LoVo (cell line): ENCODE measurements at regions not wholly inside any gene's neighbourhood (a gene's known extent, or its start where the extent isn't known, plus 50 kb on each side); places are given as distances from the start of the nearest gene placed in this dataset.
"Not testable (repeated sequence)": the region's sequence is repeated elsewhere in the genome, so short reads cannot be mapped to it uniquely, and the experiment has no call there.

ENCODE experiments used
- DNase-seq: peaks from one replicate; pipeline ENCODE4 v3.0.0-alpha.2; 2016; ENCODE audit warnings: low spot score

DNA sequence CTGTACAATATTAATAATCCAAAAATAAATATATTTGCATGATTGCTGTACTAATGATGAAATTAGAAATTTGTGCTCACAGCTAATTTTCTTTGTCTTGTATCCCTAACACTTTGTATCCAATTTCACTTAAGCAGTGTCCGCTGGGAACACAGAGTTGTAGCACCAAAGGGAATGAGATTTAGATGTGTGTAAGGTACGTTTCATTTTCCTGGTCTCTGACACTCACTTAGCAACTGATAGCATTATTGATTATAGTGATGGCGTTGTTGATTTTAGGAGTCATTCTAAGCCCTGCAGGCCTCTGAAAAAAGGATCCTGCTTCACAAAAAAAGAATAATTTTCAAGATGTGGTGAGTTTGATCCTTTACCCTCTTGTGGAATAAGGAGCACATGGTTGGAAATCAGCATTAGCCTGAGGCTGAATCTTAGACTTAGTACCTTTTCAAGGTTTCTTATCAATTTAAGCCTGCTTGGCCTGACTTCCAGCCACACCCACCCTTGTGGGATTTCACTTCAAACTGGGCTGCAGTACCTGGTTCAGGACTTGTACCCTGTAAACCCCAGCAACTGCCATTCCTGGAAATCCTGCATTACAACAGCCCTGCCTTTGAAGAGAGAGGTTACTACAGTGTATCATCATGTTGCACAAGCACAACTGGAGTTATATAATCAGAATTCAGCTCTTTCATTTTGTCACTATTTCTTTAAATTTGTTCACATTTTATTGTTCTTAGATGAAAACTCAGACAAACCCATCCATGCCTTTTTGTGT, 116.2 kb downstream of the RND3 start:
- peak; percentile 13 for DNase-seq

DNA sequence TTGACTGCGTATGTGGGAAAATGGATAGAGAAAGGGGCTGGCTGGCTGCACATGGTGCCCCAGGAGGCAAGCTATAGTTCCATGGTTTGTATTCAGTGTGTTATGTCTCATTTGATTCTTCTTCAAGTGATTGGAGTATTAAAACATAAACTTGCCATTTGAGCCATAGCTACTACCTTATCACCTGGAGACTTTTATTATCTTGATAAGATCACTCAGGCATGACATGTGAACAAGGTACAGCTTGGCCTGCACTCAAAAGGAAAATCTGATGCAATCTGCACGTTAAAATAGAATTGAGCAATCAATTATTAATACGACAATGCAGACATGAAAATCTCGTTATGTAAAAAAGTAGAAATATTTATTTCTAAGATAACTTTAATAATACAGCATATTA, 116.9 kb downstream of the RND3 start:
- peak; percentile 50 for DNase-seq

DNA sequence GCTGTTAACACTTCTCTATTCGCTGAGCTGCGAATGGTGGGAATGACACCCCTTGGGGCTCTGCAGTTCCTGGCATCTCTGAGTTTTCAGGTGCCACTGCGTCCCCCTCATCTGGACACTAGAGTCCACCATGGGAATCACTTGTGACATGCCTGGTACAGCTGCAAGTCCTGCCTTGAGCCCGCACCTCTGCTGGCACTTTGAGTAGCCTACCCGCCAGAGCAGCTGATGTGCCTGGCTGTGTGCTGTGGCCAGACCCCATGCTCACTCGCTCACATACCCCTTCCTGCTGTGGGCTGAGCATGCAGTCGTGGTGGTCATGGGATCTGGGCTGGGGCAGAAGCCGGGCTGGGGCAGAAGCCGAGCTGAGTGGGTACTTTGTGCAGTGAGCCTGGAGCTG, 117.6 kb downstream of the RND3 start:
- DNase-seq, result no peak

DNA sequence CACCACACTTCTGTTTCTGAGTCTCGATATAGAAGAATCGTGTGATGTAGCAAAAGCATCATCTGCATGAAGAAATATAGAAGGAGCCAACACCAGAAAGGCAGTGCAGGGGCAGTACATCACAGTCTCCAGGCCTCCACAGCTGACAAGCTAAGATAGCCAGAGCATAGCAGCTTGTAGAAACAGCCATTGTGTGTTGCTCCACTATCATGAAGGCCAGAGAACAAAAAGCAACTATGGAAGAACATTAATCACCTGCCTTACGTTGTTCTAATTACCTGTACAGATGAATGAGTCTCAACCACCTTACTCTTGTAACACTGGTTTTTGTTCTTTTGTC, 129.0 kb downstream of the RND3 start:
- no peak for DNase-seq

DNA sequence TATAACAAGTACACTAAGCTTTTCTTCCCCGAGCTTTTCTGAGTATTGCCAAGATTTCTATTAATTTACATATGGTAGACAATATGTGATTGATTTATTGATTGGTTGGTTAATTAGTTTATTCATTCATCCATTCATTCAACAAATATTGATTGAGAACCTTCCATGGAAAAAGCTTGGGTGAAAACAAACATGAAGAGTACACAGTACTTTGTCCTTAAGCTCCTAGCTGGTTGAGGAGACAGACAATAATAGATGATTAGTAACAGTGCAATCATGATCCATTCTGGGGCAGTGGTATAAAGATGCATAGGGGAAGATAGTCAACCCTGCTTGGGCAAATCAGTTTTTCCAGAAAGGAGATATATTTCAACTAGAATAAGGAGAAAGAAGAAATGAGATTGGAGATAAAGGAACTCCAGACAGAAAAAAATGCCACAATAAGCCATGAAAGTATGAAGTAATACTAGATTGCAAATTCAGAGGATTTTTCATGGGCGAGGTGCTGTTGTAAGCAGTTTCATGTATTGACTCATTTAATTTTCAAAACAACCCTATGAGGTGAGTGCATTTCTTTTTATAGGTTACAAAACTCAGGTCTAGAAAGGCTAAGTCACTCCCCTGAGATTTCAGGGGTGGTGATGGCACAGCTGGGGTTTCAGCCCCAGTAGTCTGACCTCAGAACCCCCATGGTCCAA, 129.5 kb downstream of the RND3 start:
- DNase-seq, result no peak

DNA sequence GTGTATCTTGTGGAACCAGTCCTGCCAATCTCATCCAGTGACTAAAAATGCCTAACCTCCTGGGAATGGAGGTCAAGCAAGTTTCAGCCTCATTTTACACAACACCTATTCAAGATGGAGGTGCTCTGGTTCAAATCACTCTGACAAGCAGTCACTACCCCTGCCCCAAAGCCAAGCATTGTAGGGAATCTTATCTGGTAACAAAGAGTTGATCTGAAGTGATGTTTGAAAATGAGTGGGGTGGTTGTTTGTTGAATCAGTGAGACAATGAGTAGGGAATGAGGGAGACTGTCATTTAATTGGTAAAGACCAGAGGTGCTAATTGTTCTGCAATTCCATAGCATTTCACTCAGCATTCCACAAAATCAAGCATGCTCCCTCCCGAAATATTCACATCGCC, 132.0 kb downstream of the RND3 start:
- no peak for DNase-seq

DNA sequence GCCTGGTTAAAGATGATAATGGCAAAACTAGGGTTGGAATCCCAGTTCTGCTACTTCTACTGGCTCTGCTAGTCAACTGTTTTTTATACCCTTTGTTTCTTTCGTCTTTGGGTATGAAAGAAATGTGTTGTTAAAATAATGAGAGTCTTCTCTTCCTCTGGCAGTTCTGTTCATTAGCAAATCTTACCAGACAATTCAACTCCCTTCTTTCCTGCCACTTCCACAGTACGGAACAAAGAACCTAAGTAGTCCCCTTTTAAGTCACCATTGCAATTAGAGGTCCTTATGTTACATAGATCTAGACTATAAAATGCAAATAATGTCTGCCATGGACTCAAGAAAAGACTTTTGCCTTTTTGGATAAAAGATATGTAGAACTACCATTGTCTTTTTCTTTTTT, 134.1 kb downstream of the RND3 start:
- no peak for DNase-seq

DNA sequence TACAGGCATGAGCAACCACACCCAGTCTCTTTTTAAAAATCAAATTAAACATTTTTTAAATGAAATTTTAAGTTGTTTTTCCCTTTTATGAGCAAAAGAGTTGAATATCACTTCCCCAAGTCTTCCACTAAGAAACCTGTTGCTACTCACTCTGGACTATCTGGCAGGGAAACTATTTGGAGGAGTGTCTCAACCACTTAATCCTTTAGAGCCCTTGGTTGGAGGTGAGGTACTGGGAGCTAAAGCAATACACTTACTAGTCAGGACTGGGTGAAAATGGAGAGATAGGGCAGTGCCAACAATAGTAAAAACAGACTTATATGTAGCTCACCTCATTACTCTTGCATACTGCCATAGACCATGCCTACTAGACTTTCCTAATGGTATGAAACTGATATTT, 135.5 kb downstream of the RND3 start:
- DNase-seq, result no peak

DNA sequence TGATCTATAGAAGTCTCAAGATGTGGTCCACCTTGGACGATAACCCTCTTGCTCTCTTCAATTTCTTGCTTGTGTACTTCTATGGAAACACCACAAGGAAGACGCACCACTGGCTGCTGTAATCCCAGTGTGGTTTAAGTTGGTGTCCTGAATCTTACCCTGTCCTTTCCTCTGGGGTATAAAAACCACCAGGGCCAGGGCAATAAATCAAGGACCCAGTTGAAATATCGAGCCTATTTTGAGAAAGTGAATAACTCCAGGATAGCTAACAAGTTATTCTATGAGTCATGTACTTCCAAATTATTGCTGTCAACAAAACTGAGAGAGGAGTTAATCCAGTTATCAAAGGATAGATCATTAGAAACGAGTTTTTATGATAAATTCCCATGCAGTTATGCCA, 137.0 kb downstream of the RND3 start:
- DNase-seq, result no peak

DNA sequence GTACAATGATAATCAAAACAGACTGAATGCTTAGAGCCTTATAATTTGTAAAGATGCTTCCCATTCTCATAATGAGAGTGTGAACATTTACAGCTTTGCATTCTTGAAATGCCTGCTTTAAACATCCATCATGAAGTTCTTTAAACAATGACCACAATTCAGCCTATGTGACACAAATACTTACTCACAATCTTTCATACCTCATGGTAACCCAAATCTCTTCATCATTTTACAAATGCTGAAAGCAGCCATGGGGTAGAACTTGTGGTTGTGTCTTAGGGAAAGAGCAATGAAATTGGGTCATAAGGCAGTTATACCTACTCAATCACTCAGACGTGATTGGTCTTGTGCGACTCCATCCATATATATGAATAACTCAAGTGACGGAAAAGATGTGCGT, 140.7 kb downstream of the RND3 start:
- no peak for DNase-seq

DNA sequence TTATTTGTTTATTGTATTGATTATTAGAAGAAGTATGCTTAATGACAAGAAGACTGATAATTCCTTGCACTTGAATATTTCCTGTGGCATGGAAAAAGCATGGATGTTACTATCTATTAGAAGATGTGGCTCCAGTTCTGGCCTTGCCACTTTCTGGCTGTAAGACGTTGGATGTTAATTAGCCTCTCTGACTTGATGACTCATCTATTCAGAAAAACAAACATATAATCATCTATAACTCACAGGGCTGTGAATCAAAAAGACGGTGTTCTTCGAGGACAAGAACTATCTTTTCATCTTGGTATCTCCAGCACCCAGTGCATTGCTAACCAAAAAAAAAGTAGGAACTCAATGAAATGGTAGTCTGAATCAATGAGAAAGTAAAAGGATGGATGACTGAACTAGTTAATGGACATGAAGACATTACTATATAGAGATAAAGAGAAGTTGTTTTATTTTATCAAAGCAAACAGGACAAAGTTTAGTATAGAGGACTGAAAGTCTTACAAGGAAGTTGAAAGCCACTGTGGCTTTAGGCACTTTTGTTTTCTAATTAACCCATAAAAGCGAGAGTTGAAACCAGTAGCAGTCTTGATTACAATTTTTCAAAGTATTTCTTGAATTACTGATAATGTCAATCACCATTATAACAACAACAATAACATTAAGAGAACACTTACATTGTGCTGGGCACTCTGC, 145.3 kb downstream of the RND3 start:
- peak; percentile 29 for DNase-seq

DNA sequence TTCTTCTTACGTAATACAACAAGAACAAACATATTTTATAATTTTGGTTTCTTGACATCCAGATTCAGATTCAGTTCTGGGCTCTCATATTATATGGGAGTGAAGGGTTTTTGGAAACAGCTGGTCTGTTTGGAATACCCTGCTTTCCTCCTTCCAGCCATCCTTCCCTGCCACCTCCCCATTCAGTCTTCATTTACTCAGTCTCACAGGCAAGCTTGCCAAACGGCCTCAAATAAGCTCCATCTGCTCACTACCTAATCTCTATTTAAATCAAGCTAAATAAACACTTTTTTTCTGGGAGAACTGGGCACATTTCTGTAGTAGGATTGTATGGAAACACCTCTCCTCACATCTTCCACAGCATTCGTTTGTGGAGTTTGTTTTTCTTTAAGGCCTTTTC, 147.5 kb downstream of the RND3 start:
- DNase-seq, result no peak

DNA sequence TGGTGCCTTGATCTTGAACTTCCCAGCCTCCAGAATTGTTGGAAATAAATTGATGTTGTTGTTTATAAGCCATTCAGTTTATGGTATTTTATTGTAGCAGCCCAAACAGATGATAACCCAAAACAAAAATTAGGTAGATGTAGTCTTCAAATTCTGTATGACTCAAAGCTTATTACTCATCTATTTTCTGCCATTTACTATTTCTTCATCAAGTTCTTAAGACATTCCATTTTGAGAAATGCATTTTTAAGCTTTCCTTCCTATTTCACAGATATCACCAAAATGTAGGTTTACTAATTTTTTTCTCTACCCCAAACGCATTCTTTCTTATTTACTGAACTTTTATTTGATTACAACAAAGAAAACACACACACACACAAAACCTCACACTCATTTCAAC, 148.2 kb downstream of the RND3 start:
- no peak for DNase-seq

DNA sequence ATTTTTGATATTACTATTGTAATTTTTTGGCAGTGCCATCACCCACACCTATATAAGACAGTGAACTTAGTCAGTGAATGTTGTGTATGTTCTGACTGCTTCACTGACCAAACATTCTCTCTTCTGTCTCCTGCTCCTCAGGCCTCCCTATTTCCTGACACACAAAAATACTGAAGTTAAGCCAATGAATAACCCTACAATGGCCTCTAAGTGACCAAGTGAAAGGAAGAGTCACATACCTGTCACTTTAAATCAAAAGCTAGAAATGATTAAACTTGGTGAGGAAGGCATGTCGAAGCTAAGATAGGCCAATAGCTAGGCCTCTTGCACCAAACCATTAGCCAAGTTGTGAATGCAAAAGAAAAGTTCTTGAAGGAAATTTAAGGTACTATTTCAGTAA, 151.9 kb downstream of the RND3 start:
- DNase-seq, result no peak

DNA sequence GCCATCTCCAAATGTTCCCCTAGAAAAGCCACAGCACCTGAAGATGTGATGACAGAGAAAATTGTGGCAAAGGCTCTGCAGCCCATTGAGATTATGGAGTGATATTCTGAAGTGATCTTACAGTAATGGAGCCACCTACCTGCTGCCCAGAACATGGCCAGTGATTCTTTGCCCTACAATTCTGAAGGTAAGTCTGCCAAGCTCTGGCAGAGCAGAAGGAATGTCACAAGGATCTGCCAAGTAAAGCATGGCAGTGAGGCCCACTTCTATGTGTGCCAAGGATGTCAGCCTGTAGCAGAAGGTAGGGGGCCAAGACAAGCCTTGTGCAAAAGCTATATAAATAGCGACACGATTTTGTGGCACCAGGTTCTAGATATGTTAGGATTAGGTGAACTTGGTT, 155.1 kb downstream of the RND3 start:
- DNase-seq, result no peak

DNA sequence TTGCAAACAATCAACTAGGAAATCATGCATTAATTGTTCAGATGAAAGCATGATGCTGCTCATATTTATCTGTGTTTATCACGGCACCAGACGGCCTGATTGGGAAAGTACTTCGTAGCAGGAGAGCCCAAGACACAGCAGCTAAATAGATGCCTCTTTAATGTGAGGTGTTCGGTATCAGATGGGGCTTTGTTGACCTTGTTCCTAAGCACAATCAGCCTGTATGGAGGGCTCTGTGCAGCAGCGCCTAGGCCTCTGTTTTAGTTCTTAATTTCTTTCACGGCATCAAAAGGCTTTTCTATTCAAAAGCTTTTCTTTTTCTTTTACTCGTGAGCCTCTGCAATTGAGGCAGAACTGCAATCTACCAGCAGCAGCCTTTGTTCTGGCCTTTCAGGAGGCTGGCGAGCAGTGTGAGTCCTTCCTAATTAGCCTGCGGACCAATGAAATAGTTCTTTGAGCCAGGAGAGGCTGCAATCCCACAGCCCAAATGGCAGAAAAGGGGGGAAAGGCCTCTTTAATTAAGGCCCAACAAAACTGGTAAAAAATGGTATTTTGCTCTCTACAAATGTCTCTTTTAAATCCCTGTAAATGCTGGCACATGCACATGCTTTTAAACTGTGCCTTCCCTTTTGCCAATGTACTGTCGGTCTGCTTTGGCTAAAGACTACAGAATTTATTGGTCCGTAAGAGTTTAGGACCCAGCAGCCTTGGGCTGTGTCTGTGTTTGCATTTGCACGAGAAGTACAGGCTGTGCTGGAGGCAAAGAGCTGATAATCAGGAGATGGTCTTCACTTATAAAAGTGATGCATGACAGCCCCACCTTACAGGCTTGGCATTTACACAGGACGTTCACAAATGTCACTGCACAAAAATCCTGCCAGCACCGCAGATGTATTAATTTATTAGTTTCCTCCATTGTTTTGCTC, 159.6 kb downstream of the RND3 start:
- DNase-seq, result no peak

DNA sequence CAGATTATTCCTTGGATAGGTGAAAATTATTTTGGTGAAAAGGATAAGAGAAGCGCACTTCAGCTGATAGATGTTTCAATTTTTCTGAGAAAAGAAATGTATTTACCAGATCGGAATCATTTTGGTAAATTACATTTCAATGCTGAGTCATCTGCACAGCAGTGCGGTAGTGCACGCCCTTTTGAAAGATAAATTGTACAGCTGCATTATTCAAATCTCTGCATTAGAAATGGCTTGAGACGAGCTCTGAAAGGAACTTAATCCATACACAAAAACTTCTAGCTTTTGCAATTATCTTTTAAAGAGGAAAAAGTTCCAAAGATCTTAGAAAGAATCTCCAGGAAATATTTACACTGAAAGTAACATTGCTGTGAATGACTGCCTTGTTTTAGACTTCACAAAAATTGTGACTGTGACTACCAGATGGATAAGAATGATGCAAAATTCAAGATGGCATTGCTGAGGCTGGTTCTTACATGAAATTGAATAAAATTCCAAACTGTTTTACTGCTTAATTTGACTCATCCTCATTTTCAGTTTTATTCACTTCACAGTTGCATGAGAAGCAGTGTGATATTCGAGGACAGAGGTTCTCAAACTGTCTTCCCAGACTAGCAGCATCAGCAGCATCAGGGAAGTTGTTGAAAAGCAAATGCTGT, 161.7 kb downstream of the RND3 start:
- DNase-seq, result no peak

DNA sequence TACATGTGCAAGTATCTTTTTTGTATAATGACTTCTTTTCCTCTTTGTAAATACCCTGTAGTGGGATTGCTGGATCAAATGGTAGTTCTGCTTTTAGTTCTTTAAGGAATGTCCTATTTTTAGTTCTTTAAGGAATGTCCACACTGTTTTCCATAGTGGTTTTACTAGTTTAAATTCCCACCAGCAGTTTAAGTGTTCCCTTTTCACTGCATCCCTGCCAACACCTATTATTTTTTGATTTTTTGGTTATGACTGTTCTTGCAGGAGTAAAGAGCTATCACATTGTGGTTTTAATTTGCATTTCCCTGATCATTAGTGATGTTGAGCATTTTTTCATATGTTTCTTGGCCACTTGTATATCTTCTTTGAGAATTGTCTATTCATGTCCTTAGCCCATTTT, 164.4 kb downstream of the RND3 start:
- DNase-seq, result not testable (repeated sequence)

DNA sequence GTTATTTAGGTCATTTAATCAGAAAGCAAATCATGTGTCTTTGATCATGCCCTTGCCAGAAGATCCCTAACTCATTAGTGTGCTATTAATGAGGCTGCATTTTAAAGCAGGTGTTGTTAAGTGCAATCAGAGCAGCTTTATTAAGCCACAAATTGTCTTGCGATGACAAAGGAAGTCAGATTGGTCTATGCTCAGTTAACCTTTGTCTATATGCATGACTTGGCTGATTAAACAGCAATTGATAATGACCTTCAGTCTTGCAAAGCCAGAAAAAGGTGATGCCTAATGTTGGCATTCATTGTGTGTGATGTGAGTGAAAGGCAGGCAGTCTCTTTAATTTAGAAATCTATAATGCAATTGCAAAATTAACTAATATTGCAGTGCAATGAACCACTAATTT, 166.9 kb downstream of the RND3 start:
- no peak for DNase-seq

DNA sequence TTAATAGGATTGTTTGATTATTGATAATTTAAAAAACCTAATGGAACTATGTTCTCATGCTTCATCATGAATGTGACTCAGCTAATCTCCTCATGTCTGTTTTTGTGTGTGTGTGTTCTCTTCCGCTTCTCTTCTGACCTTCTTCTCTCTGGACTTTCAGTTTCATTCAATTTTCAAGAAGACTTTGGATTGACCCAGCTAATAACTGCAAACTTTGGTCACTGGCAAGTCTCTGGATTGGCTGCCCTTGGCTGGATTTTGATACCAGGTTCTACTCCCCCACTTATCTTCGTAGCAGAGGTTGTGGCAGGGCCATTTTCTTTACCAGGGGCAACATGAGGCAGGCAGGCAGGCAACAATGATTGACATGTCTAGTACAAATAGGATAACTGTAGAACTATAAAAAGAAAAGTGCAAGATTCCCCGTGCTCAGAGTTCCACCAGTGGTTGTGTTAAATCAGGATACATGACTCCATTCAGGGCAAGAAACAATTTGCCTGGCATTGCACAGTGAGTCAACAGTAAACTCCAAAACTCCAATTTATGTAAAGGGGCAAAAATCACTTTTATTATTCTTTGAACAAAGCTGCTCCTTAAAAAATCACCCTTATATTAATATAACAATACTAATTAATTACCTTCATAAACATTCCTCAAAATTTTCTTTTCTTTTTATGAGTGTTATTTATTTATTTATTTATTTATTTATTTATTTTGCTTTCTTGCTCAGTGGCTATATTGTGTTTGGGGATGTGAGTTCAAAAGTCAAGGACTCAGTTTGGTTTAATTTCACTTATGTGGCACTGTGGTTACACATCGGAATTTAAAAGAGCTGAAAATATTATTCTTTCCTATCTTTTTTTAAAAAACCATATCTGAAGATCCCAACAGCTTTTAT, 167.6 kb downstream of the RND3 start:
- DNase-seq, result no peak

DNA sequence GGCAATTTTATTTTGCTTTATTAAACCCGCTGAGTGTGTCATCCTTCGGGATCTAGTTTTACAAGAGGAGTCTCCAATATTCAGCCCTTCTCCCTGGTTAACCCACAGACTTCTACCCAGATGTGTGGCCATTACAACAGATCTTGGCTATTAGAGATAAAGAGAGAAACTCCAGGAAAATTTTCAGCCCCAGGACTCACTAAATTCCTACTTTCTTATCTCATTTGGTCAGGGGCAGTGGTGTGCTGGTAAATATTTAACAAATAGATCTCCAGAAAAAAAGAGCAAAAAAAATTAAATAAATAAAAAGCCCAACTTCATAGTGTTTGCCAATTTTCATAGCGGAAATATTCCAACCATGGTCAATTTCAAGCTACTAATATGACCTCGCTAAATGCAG, 168.4 kb downstream of the RND3 start:
- no peak for DNase-seq
